GM23338 (cell line): ENCODE measurements at regions not wholly inside any gene's neighbourhood (a gene's known extent, or its start where the extent isn't known, plus 50 kb on each side); places are given as distances from the start of the nearest gene placed in this dataset.

Source experiments
- CTCF ChIP-seq, 2 experiments: fragments of 200-600 bp in 1 of 2; sonication (generic) in 1 of 2; conservative IDR thresholded peaks; 2 replicates each; pipeline versions ENCODE4 v1.5.1 to v1.6.1; 2016 to 2017; ENCODE audit warnings: antibody characterized with exemption in 2 of 2, low read depth in 2 of 2, mild to moderate bottlenecking in 2 of 2, moderate library complexity in 1 of 2
- EZH2 ChIP-seq: fragments of 200-600 bp; sonication (generic); IDR thresholded peaks from one replicate; pipeline ENCODE4 v1.8.0; 2017; ENCODE audit warnings: antibody characterized with exemption, mild to moderate bottlenecking, low read depth; ENCODE audit not compliant: unreplicated experiment
- EZH2phosphoT487 ChIP-seq: fragments of 200-600 bp; sonication (generic); IDR thresholded peaks from one replicate; pipeline ENCODE4 v1.8.1; 2018; ENCODE audit warnings: antibody characterized with exemption; ENCODE audit not compliant: unreplicated experiment
- POLR2AphosphoS5 ChIP-seq: IDR thresholded peaks from 2 replicates; pipeline ENCODE4 v1.6.1; 2016; ENCODE audit warnings: antibody characterized with exemption, low read depth
- REST ChIP-seq: IDR thresholded peaks from one replicate; pipeline ENCODE4 v1.6.1; 2018; ENCODE audit warnings: antibody characterized with exemption; ENCODE audit not compliant: unreplicated experiment
- ZNF114 ChIP-seq: fragments of 250-450 bp; sonication (Bioruptor Pico); IDR thresholded peaks from 2 replicates; pipeline ENCODE4 v1.5.0; 2020; ENCODE audit warnings: mild to moderate bottlenecking, moderate library complexity

GRCh38 chr6:96721227-96721626, 116.0 kb downstream of the GPR63 start:
- TF ChIP-seq REST, result no peak
- no peak for TF ChIP-seq CTCF (conservative IDR thresholded peaks at IDR 0.05; ENCODE audit: low read depth in 2 of 2)
- TF ChIP-seq POLR2AphosphoS5, result no peak
- no peak for TF ChIP-seq EZH2
- TF ChIP-seq EZH2phosphoT487, result no peak
- no peak for TF ChIP-seq ZNF114 (CRISPR knock-in tag)
